ENCODE measurements at regions not wholly inside any gene's neighbourhood (a gene's known extent, or its start where the extent isn't known, plus 50 kb on each side); places are given as distances from the start of the nearest gene placed in this dataset.

- no peak for DNase-seq (ENCODE audit: extremely low read depth, low read depth)
- TF ChIP-seq CTCF (IDR thresholded peaks at IDR 0.05; ENCODE audit: low read depth, low read length) = no peak
Measured at GRCh38 chrX:4708970-4709760, 995.7 kb upstream of the PRKX start.

GRCh38 chrX:4706961-4707360 lies 993.5 kb upstream of the PRKX start:
- TF ChIP-seq CTCF (IDR thresholded peaks at IDR 0.05; ENCODE audit: low read depth, low read length) = no peak
- DNase-seq (ENCODE audit: extremely low read depth, low read depth) = no peak

GRCh38 chrX:4690521-4690920 lies 977.1 kb upstream of the PRKX start:
- TF ChIP-seq CTCF (IDR thresholded peaks at IDR 0.05; ENCODE audit: low read depth, low read length) = no peak
- DNase-seq (ENCODE audit: extremely low read depth, low read depth) = no peak

- no peak for DNase-seq (ENCODE audit: extremely low read depth, low read depth)
- TF ChIP-seq CTCF (IDR thresholded peaks at IDR 0.05; ENCODE audit: low read depth, low read length) = no peak
Measured at GRCh38 chrX:4682636-4683035, 969.2 kb upstream of the PRKX start.

- no peak for DNase-seq (ENCODE audit: extremely low read depth, low read depth)
- no peak for TF ChIP-seq CTCF (IDR thresholded peaks at IDR 0.05; ENCODE audit: low read depth, low read length)
Measured at GRCh38 chrX:4675686-4676300, 962.3 kb upstream of the PRKX start.

GRCh38 chrX:4674028-4674782 lies 960.8 kb upstream of the PRKX start:
- DNase-seq (ENCODE audit: extremely low read depth, low read depth) = no peak
- no peak for TF ChIP-seq CTCF (IDR thresholded peaks at IDR 0.05; ENCODE audit: low read depth, low read length)

GRCh38 chrX:4671344-4671743 lies 957.9 kb upstream of the PRKX start:
- TF ChIP-seq CTCF (IDR thresholded peaks at IDR 0.05; ENCODE audit: low read depth, low read length) = no peak
- DNase-seq (ENCODE audit: extremely low read depth, low read depth) = no peak

Data from AG09319 (cell line).